ENCODE measurements at regions not wholly inside any gene's neighbourhood (a gene's known extent, or its start where the extent isn't known, plus 50 kb on each side); places are given as distances from the start of the nearest gene placed in this dataset.

GRCh38 chr5:8522646-8523045 is 653.7 kb downstream of the MTRR start:
- no peak for TF ChIP-seq POLR2A (IDR thresholded peaks at IDR 0.05)
- TF ChIP-seq, protein P1, sequence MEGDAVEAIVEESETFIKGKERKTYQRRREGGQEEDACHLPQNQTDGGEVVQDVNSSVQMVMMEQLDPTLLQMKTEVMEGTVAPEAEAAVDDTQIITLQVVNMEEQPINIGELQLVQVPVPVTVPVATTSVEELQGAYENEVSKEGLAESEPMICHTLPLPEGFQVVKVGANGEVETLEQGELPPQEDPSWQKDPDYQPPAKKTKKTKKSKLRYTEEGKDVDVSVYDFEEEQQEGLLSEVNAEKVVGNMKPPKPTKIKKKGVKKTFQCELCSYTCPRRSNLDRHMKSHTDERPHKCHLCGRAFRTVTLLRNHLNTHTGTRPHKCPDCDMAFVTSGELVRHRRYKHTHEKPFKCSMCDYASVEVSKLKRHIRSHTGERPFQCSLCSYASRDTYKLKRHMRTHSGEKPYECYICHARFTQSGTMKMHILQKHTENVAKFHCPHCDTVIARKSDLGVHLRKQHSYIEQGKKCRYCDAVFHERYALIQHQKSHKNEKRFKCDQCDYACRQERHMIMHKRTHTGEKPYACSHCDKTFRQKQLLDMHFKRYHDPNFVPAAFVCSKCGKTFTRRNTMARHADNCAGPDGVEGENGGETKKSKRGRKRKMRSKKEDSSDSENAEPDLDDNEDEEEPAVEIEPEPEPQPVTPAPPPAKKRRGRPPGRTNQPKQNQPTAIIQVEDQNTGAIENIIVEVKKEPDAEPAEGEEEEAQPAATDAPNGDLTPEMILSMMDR (IDR thresholded peaks at IDR 0.05) = no peak
